OCI-LY1 (cell line): ENCODE measurements at regions not wholly inside any gene's neighbourhood (a gene's known extent, or its start where the extent isn't known, plus 50 kb on each side); places are given as distances from the start of the nearest gene placed in this dataset.

Experiments
- H2AFZ ChIP-seq: fragments of 200-600 bp; sonication (generic), shearing (Covaris generic); 2 replicates; pipeline ENCODE4 v1.6.0; 2014; ENCODE audit warnings: antibody characterized with exemption, mild to moderate bottlenecking, low read length
- H3F3A ChIP-seq: fragments of 200-600 bp; sonication (generic), shearing (Covaris generic); 2 replicates; pipeline ENCODE4 v1.6.0; 2014; ENCODE audit warnings: mild to moderate bottlenecking, antibody characterized with exemption, low read length, moderate library complexity; ENCODE audit not compliant: insufficient read depth
- H3K27ac ChIP-seq: fragments of 200-600 bp; sonication (generic); 2 replicates; pipeline ENCODE4 v1.5.1; 2014; ENCODE audit warnings: low read length, mixed run types, mild to moderate bottlenecking, low read depth; ENCODE audit not compliant: poor library complexity, severe bottlenecking
- H3K27me3 ChIP-seq: fragments of 200-600 bp; sonication (generic); 2 replicates; pipeline ENCODE4 v1.6.0; 2014; ENCODE audit warnings: antibody characterized with exemption, mild to moderate bottlenecking, low read length, moderate library complexity; ENCODE audit not compliant: insufficient read depth
- H3K36me3 ChIP-seq: fragments of 200-600 bp; sonication (generic); 2 replicates; pipeline ENCODE4 v1.6.1; 2014; ENCODE audit warnings: mild to moderate bottlenecking, antibody characterized with exemption, low read length, moderate library complexity, mixed read lengths; ENCODE audit not compliant: insufficient read depth
- H3K4me1 ChIP-seq: fragments of 200-600 bp; sonication (generic); 2 replicates; pipeline ENCODE4 v1.5.1; 2014; ENCODE audit warnings: mild to moderate bottlenecking, low read length, moderate library complexity; ENCODE audit not compliant: insufficient read depth, severe bottlenecking
- H3K4me2 ChIP-seq: fragments of 200-600 bp; sonication (generic), shearing (Covaris generic); 2 replicates; pipeline ENCODE4 v1.6.1; 2014; ENCODE audit warnings: low read length
- H3K4me3 ChIP-seq: fragments of 200-600 bp; sonication (generic); 2 replicates; pipeline ENCODE4 v1.5.1; 2014; ENCODE audit warnings: low read length, low read depth, mild to moderate bottlenecking, mixed read lengths; ENCODE audit not compliant: poor library complexity, severe bottlenecking
- H3K79me2 ChIP-seq: fragments of 200-600 bp; shearing (Covaris generic); 2 replicates; pipeline ENCODE4 v1.6.1; 2016; ENCODE audit warnings: mixed run types, low read length, mixed read lengths; ENCODE audit not compliant: insufficient read depth
- H3K9ac ChIP-seq: fragments of 200-600 bp; sonication (generic), shearing (Covaris generic); 2 replicates; pipeline ENCODE4 v1.6.1; 2014; ENCODE audit warnings: mild to moderate bottlenecking, low read length, mixed read lengths
- H3K9me2 ChIP-seq: fragments of 200-600 bp; sonication (generic), shearing (Covaris generic); 2 replicates; pipeline ENCODE4 v1.6.1; 2014; ENCODE audit warnings: low read depth, mild to moderate bottlenecking, low read length, mixed read lengths
- H3K9me3 ChIP-seq: fragments of 200-600 bp; shearing (Covaris generic); 2 replicates; pipeline ENCODE4 v1.6.1; 2014; ENCODE audit warnings: low read length, mixed read lengths
- H4K20me1 ChIP-seq: fragments of 200-600 bp; sonication (generic), shearing (Covaris generic); 2 replicates; pipeline ENCODE4 v1.6.0; 2016; ENCODE audit warnings: mild to moderate bottlenecking, low read length; ENCODE audit not compliant: insufficient read depth
- EZH2 ChIP-seq: fragments of 200-600 bp; sonication (generic), shearing (Covaris generic); IDR thresholded peaks from 2 replicates; pipeline ENCODE4 v1.8.0; 2017; ENCODE audit warnings: borderline replicate concordance, mixed run types, mild to moderate bottlenecking, antibody characterized with exemption, low read length, moderate library complexity, mixed read lengths
- TF ChIP-seq, protein P1 (sequence below): fragments of 200-600 bp; sonication (generic), shearing (Covaris generic); IDR thresholded peaks from 2 replicates; pipeline ENCODE4 v1.5.1; 2017; ENCODE audit warnings: mild to moderate bottlenecking, antibody characterized with exemption, low read length, moderate library complexity, mixed read lengths

DNA sequence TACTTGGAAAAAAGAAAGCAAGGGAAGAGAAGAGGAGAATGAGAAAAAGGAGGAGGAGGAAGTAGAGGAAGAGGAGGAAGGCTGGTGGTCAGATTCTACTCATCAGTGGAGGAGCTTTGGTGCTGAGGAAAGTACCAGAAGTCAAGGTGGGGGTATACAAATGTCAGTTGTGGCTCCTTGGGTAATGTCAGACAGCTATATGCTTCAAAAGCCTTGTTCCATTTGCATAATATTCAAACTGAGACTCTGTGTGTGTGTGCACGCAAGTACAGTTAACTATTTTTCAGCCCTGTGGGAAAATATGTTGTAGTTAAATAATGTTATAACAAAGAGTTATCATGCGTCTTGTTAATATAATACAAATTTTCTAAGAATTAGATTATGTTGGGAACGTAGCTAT lies 609.7 kb downstream of the PDCD6IP start:
- Histone ChIP-seq H3F3A (no peaks in the 10 kb centered on the region), H3K9me2 (no peaks in the 10 kb centered on the region), H3K36me3 (no peaks in the 10 kb centered on the region), H3K4me1 (no peaks in the 10 kb centered on the region), H3K79me2 (no peaks in the 10 kb centered on the region), H3K9me3 (no peaks in the 10 kb centered on the region), H2AFZ (no peak overlapping the region), H3K27ac (no peak overlapping the region), H4K20me1 (no peaks in the 10 kb centered on the region), H3K4me2 (no peak overlapping the region), H3K4me3 (no peak overlapping the region), H3K9ac (no peak overlapping the region), H3K27me3 (no peaks in the 10 kb centered on the region)
- TF ChIP-seq, protein P1, sequence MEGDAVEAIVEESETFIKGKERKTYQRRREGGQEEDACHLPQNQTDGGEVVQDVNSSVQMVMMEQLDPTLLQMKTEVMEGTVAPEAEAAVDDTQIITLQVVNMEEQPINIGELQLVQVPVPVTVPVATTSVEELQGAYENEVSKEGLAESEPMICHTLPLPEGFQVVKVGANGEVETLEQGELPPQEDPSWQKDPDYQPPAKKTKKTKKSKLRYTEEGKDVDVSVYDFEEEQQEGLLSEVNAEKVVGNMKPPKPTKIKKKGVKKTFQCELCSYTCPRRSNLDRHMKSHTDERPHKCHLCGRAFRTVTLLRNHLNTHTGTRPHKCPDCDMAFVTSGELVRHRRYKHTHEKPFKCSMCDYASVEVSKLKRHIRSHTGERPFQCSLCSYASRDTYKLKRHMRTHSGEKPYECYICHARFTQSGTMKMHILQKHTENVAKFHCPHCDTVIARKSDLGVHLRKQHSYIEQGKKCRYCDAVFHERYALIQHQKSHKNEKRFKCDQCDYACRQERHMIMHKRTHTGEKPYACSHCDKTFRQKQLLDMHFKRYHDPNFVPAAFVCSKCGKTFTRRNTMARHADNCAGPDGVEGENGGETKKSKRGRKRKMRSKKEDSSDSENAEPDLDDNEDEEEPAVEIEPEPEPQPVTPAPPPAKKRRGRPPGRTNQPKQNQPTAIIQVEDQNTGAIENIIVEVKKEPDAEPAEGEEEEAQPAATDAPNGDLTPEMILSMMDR: no peak
- TF ChIP-seq EZH2: no peak

DNA sequence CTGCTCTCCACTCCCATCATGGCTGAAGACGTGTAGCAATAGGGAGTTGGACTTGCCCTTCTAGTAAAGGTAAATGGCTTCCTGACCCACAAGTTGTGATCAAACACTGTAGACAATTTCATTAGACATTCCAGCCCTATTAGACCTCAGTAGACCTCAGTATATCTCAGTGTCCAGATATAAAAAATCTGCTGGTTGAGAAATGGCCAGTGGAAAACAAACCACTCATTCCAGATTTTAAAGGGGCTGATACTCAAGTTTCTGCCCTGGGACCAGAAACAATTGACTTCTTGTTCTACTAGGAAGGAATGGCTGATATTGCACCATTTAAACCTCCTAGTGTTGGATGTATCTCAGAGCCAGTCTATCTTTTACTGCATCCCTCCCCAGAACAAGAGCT lies 613.2 kb downstream of the PDCD6IP start:
- Histone ChIP-seq H2AFZ (no peak overlapping the region), H3K79me2 (no peaks in the 10 kb centered on the region), H3F3A (no peaks in the 10 kb centered on the region), H3K9me3 (no peaks in the 10 kb centered on the region), H3K27ac (no peak overlapping the region), H4K20me1 (no peaks in the 10 kb centered on the region), H3K9ac (no peak overlapping the region), H3K4me2 (no peak overlapping the region), H3K4me1 (no peaks in the 10 kb centered on the region), H3K9me2 (no peaks in the 10 kb centered on the region), H3K27me3 (no peaks in the 10 kb centered on the region), H3K4me3 (no peak overlapping the region), H3K36me3 (no peaks in the 10 kb centered on the region)
- TF ChIP-seq, protein P1: no peak

DNA sequence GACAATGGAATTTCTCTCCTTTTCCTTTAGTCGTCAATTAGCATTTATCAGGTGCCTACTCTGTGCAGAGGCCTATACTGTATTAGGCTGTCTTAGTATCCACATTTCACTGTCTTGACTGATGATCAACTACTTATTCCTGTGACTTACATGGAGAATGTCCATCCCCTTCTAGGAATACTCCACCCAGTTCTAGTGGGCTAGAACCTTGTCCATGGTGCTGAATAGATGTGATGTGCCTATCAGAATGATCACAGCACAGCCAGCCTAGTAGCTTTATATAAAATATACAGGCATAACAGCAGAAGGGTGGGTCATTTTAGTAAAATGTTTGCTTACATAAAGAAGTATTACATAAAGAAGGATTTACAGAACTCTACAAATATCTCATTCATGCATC lies 621.4 kb downstream of the PDCD6IP start:
- Histone ChIP-seq H3K4me2 (no peak overlapping the region), H3K36me3 (no peaks in the 10 kb centered on the region), H3K9me3 (no peaks in the 10 kb centered on the region), H3K4me3 (no peak overlapping the region), H3K9me2 (no peaks in the 10 kb centered on the region; the same call in 1 of the 2 replicates), H3K9ac (no peak overlapping the region), H3K4me1 (no peaks in the 10 kb centered on the region), H2AFZ (no peak overlapping the region), H4K20me1 (no peaks in the 10 kb centered on the region), H3K27me3 (no peaks in the 10 kb centered on the region), H3K27ac (no peak overlapping the region), H3K79me2 (no peaks in the 10 kb centered on the region), H3F3A (no peaks in the 10 kb centered on the region)
- TF ChIP-seq, protein P1: no peak
- no peak for TF ChIP-seq EZH2
